Astrocyte (in vitro differentiated cells and primary cell): ENCODE measurements at regions not wholly inside any gene's neighbourhood (a gene's known extent, or its start where the extent isn't known, plus 50 kb on each side); places are given as distances from the start of the nearest gene placed in this dataset.

Experiments
- DNase-seq: peaks from one replicate; pipeline ENCODE4 v3.0.0-alpha.2; 2010; ENCODE audit warnings: low read depth
- FAIRE-seq: peaks from 2 replicates; lab custom pipeline; 2011; peaks lifted over from hg19 to GRCh38; lab: Jason Lieb, UNC
- H2AFZ ChIP-seq: 2 replicates; pipeline ENCODE4 v1.6.0; 2012; ENCODE audit warnings: low read depth, low read length, inconsistent platforms
- H3K27ac ChIP-seq: 2 replicates; pipeline ENCODE4 v1.5.1; 2011; ENCODE audit warnings: low read depth, low read length, inconsistent platforms
- H3K27me3 ChIP-seq: 2 replicates; pipeline ENCODE4 v1.6.0; 2011; ENCODE audit warnings: low read length, inconsistent platforms; ENCODE audit not compliant: insufficient read depth
- H3K36me3 ChIP-seq: 2 replicates; pipeline ENCODE4 v1.5.1; 2011; ENCODE audit warnings: low read length, inconsistent platforms; ENCODE audit not compliant: insufficient read depth
- H3K4me1 ChIP-seq: 2 replicates; pipeline ENCODE4 v1.5.1; 2011; ENCODE audit warnings: low read length, inconsistent platforms; ENCODE audit not compliant: insufficient read depth
- H3K4me2 ChIP-seq: 2 replicates; pipeline ENCODE4 v1.6.0; 2012; ENCODE audit warnings: low read length, inconsistent platforms
- H3K4me3 ChIP-seq: 2 replicates; pipeline ENCODE4 v1.5.1; 2011; ENCODE audit warnings: low read depth, mild to moderate bottlenecking, low read length, inconsistent platforms; ENCODE audit not compliant: insufficient read depth
- H3K79me2 ChIP-seq: 2 replicates; pipeline ENCODE4 v1.6.0; 2012; ENCODE audit warnings: mild to moderate bottlenecking, low read length, inconsistent platforms; ENCODE audit not compliant: insufficient read depth
- H3K9ac ChIP-seq: 2 replicates; pipeline ENCODE4 v1.6.0; 2012; ENCODE audit warnings: mild to moderate bottlenecking, low read length, inconsistent platforms
- H3K9me3 ChIP-seq: 2 replicates; pipeline ENCODE4 v1.5.1; 2012; ENCODE audit warnings: low read depth, mild to moderate bottlenecking, low read length, inconsistent platforms; ENCODE audit not compliant: insufficient read depth
- H4K20me1 ChIP-seq: 2 replicates; pipeline ENCODE4 v1.6.0; 2012; ENCODE audit warnings: low read length, inconsistent platforms; ENCODE audit not compliant: insufficient read depth
- H3K27ac Mint-ChIP-seq: one replicate; pipeline ENCODE4 v1.8.0; 2021; ENCODE audit warnings: mild to moderate bottlenecking, mixed read lengths; ENCODE audit not compliant: unreplicated experiment
- H3K27me3 Mint-ChIP-seq: one replicate; pipeline ENCODE4 v1.8.0; 2021; ENCODE audit warnings: low read depth, mixed read lengths; ENCODE audit not compliant: unreplicated experiment
- H3K36me3 Mint-ChIP-seq: one replicate; pipeline ENCODE4 v1.8.0; 2021; ENCODE audit warnings: low read depth, mixed read lengths; ENCODE audit not compliant: unreplicated experiment
- H3K4me1 Mint-ChIP-seq: one replicate; pipeline ENCODE4 v1.8.0; 2021; ENCODE audit warnings: low read depth, mixed read lengths; ENCODE audit not compliant: unreplicated experiment
- H3K4me3 Mint-ChIP-seq: one replicate; pipeline ENCODE4 v1.8.0; 2021; ENCODE audit warnings: mild to moderate bottlenecking, moderate library complexity, mixed read lengths; ENCODE audit not compliant: unreplicated experiment
- H3K9me3 Mint-ChIP-seq: one replicate; pipeline ENCODE4 v1.8.0; 2021; ENCODE audit warnings: mild to moderate bottlenecking, mixed read lengths; ENCODE audit not compliant: unreplicated experiment
- CTCF ChIP-seq: IDR thresholded peaks from 2 replicates; pipeline ENCODE4 v1.5.1; 2011; ENCODE audit warnings: low read depth, mild to moderate bottlenecking, inconsistent platforms, low read length, moderate library complexity; ENCODE audit not compliant: insufficient read depth
- EZH2 ChIP-seq: IDR thresholded peaks from 2 replicates; pipeline ENCODE4 v1.6.1; 2012; ENCODE audit warnings: mild to moderate bottlenecking, low read length, inconsistent platforms; ENCODE audit not compliant: insufficient read depth

GRCh38 chr16:17568239-17568638, 97.5 kb upstream of the XYLT1 start:
- Histone ChIP-seq H3K27ac (no peak overlapping the region), H3K9ac (no peak overlapping the region), H3K36me3 (no peaks in the 10 kb centered on the region), H3K9me3 (no peaks in the 10 kb centered on the region), H3K4me3 (no peak overlapping the region), H2AFZ (no peak overlapping the region), H3K4me1 (no peaks in the 10 kb centered on the region), H3K79me2 (no peaks in the 10 kb centered on the region), H4K20me1 (no peaks in the 10 kb centered on the region), H3K4me2 (no peak overlapping the region), H3K27me3 (no peaks in the 10 kb centered on the region)
- Mint-ChIP-seq H3K9me3 (no peaks in the 10 kb centered on the region), H3K4me3 (no peak overlapping the region), H3K36me3 (no peaks in the 10 kb centered on the region), H3K4me1 (peaks cover 1% of the 10 kb centered on the region), H3K27ac (no peak overlapping the region), H3K27me3 (peaks cover 4% of the 10 kb centered on the region)
- no peak for DNase-seq
- TF ChIP-seq EZH2 (no peak), CTCF (no peak)
- FAIRE-seq: no peak

GRCh38 chr16:17567455-17567854, 96.7 kb upstream of the XYLT1 start:
- Mint-ChIP-seq H3K27ac (no peak overlapping the region), H3K9me3 (no peaks in the 10 kb centered on the region), H3K36me3 (no peaks in the 10 kb centered on the region), H3K27me3 (peaks cover 4% of the 10 kb centered on the region), H3K4me1 (peaks cover 1% of the 10 kb centered on the region), H3K4me3 (no peak overlapping the region)
- no peak overlapping the region for H2AFZ ChIP-seq
- no peaks in the 10 kb centered on the region for H3K4me1 ChIP-seq
- TF ChIP-seq CTCF (no peak), EZH2 (no peak)
- H3K27ac ChIP-seq: no peak overlapping the region
- FAIRE-seq: no peak
- no peaks in the 10 kb centered on the region for H3K36me3 ChIP-seq
- no peak overlapping the region for H3K9ac ChIP-seq
- H3K4me3 ChIP-seq: no peak overlapping the region
- DNase-seq: no peak
- no peaks in the 10 kb centered on the region for H3K79me2 ChIP-seq
- H4K20me1 ChIP-seq: no peaks in the 10 kb centered on the region
- H3K9me3 ChIP-seq: no peaks in the 10 kb centered on the region
- no peak overlapping the region for H3K4me2 ChIP-seq
- H3K27me3 ChIP-seq: no peaks in the 10 kb centered on the region

GRCh38 chr16:17566656-17567450, 96.1 kb upstream of the XYLT1 start:
- Mint-ChIP-seq H3K4me3 (no peak overlapping the region), H3K4me1 (peaks cover 1% of the 10 kb centered on the region), H3K27me3 (peaks cover 4% of the 10 kb centered on the region), H3K9me3 (no peaks in the 10 kb centered on the region), H3K36me3 (no peaks in the 10 kb centered on the region), H3K27ac (no peak overlapping the region)
- H3K4me1 ChIP-seq: no peaks in the 10 kb centered on the region
- H3K9me3 ChIP-seq: no peaks in the 10 kb centered on the region
- DNase-seq (no peak), FAIRE-seq (no peak)
- H2AFZ ChIP-seq: no peak overlapping the region
- no peaks in the 10 kb centered on the region for H3K79me2 ChIP-seq
- no peaks in the 10 kb centered on the region for H4K20me1 ChIP-seq
- no peak overlapping the region for H3K9ac ChIP-seq
- H3K4me3 ChIP-seq: no peak overlapping the region
- no peak overlapping the region for H3K27ac ChIP-seq
- no peak for TF ChIP-seq CTCF
- TF ChIP-seq EZH2: no peak
- H3K27me3 ChIP-seq: no peaks in the 10 kb centered on the region
- H3K36me3 ChIP-seq: no peaks in the 10 kb centered on the region
- no peak overlapping the region for H3K4me2 ChIP-seq
